Endothelial cell of umbilical vein (primary cell): ENCODE measurements at regions not wholly inside any gene's neighbourhood (a gene's known extent, or its start where the extent isn't known, plus 50 kb on each side); places are given as distances from the start of the nearest gene placed in this dataset.

Experiments
- BruUV-seq: library from RNA; stranded (reverse); fragments of 400-500 nt; replicated peaks from 2 replicates; lab custom pipeline; 2021; lab: Mats Ljungman, UMichigan
- CTCF ChIA-PET: fragments of 300-600, 350-600 bp; sonication (Branson Sonifier 250); formaldehyde crosslinking; loops from one replicate; lab custom pipeline; 2021; ENCODE audit warnings: antibody characterized with exemption, inconsistent platforms; lab: Charles Lee
- POLR2A ChIA-PET: fragments of 300-600, 350-600 bp; sonication (Branson Sonifier 250); formaldehyde crosslinking; loops from one replicate; lab custom pipeline; 2021; ENCODE audit warnings: antibody characterized with exemption, inconsistent platforms; lab: Charles Lee
- DNase-seq: peaks from one replicate; pipeline ENCODE4 v3.0.0-alpha.2; 2011; ENCODE audit warnings: low read depth, low spot score
- FAIRE-seq: peaks from 2 replicates; lab custom pipeline; 2011; peaks lifted over from hg19 to GRCh38; lab: Jason Lieb, UNC
- H2AFZ ChIP-seq: 2 replicates; pipeline ENCODE4 v1.6.0; 2012; ENCODE audit warnings: low read depth, low read length, control low read depth, inconsistent platforms
- H3K27ac ChIP-seq: 2 replicates; pipeline ENCODE4 v1.5.1; 2011; ENCODE audit warnings: low read depth, mild to moderate bottlenecking, control low read depth, low read length, moderate library complexity; ENCODE audit not compliant: insufficient read depth
- H3K27me3 ChIP-seq, 2 experiments: 2 replicates each; pipeline versions ENCODE4 v1.6.0 to v1.6.1; 2011; ENCODE audit warnings: low read length in 2 of 2, mixed read lengths in 1 of 2; ENCODE audit not compliant: control insufficient read depth in 2 of 2, insufficient read depth in 2 of 2
- H3K36me3 ChIP-seq, 2 experiments: 2 replicates in 1 of 2; 3 replicates in 1 of 2; pipeline ENCODE4 v1.5.1; 2011; ENCODE audit warnings: low read length in 2 of 2, mild to moderate bottlenecking in 1 of 2, moderate library complexity in 1 of 2; ENCODE audit not compliant: control insufficient read depth in 2 of 2, insufficient read depth in 2 of 2; ENCODE audit errors: extremely low read depth in 1 of 2
- H3K4me1 ChIP-seq: 3 replicates; pipeline ENCODE4 v1.5.1; 2011; ENCODE audit warnings: mild to moderate bottlenecking, low read length; ENCODE audit not compliant: control insufficient read depth, insufficient read depth; ENCODE audit errors: extremely low read depth
- H3K4me2 ChIP-seq: 2 replicates; pipeline ENCODE4 v1.6.1; 2011; ENCODE audit warnings: low read length, control low read depth, mixed read lengths; ENCODE audit not compliant: insufficient read depth
- H3K4me3 ChIP-seq, 3 experiments: fragments of 200-600 bp in 1 of 3; sonication (generic), shearing (Covaris generic) in 1 of 3; replicated peaks in 1 of 3; 2 replicates each; pipeline ENCODE4 v1.5.1; 2011 to 2016; ENCODE audit warnings: control low read depth in 3 of 3, low read length in 3 of 3, mild to moderate bottlenecking in 2 of 3, inconsistent platforms in 1 of 3, low read depth in 1 of 3, moderate library complexity in 1 of 3; ENCODE audit not compliant: insufficient read depth in 1 of 3
- H3K79me2 ChIP-seq: 2 replicates; pipeline ENCODE4 v1.6.0; 2012; ENCODE audit warnings: low read length, inconsistent platforms; ENCODE audit not compliant: control insufficient read depth, insufficient read depth
- H3K9ac ChIP-seq: replicated peaks from 2 replicates; pipeline ENCODE3; 2011; ENCODE audit warnings: low read length, control low read depth; ENCODE audit not compliant: insufficient read depth; ENCODE audit errors: extremely low read depth
- H3K9me1 ChIP-seq: replicated peaks from 3 replicates; pipeline ENCODE4 v1.6.0; 2011; ENCODE audit warnings: mild to moderate bottlenecking, low read length; ENCODE audit not compliant: control insufficient read depth, insufficient read depth; ENCODE audit errors: extremely low read depth
- H3K9me3 ChIP-seq: replicated peaks from 2 replicates; pipeline ENCODE4 v1.5.1; 2012; ENCODE audit warnings: low read length, inconsistent platforms; ENCODE audit not compliant: control insufficient read depth, insufficient read depth
- H4K20me1 ChIP-seq: replicated peaks from 2 replicates; pipeline ENCODE3; 2011; ENCODE audit warnings: mild to moderate bottlenecking, low read length; ENCODE audit not compliant: control insufficient read depth, insufficient read depth; ENCODE audit errors: extremely low read depth
- EZH2 ChIP-seq: IDR thresholded peaks from 2 replicates; pipeline ENCODE4 v1.6.1; 2012; ENCODE audit warnings: borderline replicate concordance, low read depth, mild to moderate bottlenecking, moderate library complexity, low read length, inconsistent platforms; ENCODE audit not compliant: severe bottlenecking
- FOS ChIP-seq: IDR thresholded peaks from 2 replicates; pipeline ENCODE4 v1.6.1; 2011; ENCODE audit warnings: mild to moderate bottlenecking, low read length, moderate library complexity, borderline replicate concordance; ENCODE audit not compliant: insufficient read depth
- GATA2 ChIP-seq: IDR thresholded peaks from 2 replicates; pipeline ENCODE4 v1.7.0; 2011; ENCODE audit warnings: low read depth, mild to moderate bottlenecking, moderate library complexity, mixed read lengths, low read length; ENCODE audit not compliant: insufficient read length, insufficient read depth
- JUN ChIP-seq: IDR thresholded peaks from 2 replicates; pipeline ENCODE4 v1.6.1; 2011; ENCODE audit warnings: borderline replicate concordance, low read depth; ENCODE audit not compliant: insufficient read length, insufficient read depth
- MYC ChIP-seq: IDR thresholded peaks from one replicate; pipeline ENCODE4 v1.6.1; 2011; ENCODE audit warnings: mild to moderate bottlenecking, low read depth, low read length
- POLR2A ChIP-seq: IDR thresholded peaks from 2 replicates; pipeline ENCODE4 v1.6.1; 2012; ENCODE audit warnings: low read depth, mild to moderate bottlenecking, control low read depth, low read length
- POLR2AphosphoS5 ChIP-seq: IDR thresholded peaks from 2 replicates; pipeline ENCODE4 v1.6.1; 2012; ENCODE audit warnings: low read depth, mild to moderate bottlenecking, control low read depth, low read length, moderate library complexity; ENCODE audit not compliant: insufficient read depth
- dilution Hi-C: fragments of 300-500 bp; cut with MboI; formaldehyde crosslinking; loops from one replicate; pipeline ENCODE4 v1.15.0; 2019; ENCODE audit warnings: low sequenced_read_pairs; ENCODE audit not compliant: extremely low pct_ligation_motif_present
- intact Hi-C: fragments of 100-400 bp; cut with micrococcal nuclease; formaldehyde crosslinking; loops from one replicate; pipeline ENCODE4 v1.10.0; 2022
- TF ChIP-seq, protein P1 (sequence below), 2 donors: IDR thresholded peaks; 1 replicate in 1 of 2; 2 replicates in 1 of 2; pipeline ENCODE4 v1.5.1; 2011; ENCODE audit warnings: low read length in 2 of 2, mild to moderate bottlenecking in 2 of 2, moderate library complexity in 2 of 2, control low read depth in 1 of 2, inconsistent platforms in 1 of 2, low read depth in 1 of 2; ENCODE audit not compliant: insufficient read depth in 1 of 2; ENCODE audit errors: extremely low read depth in 1 of 2
- TF ChIP-seq, protein P2 (sequence below): IDR thresholded peaks from 2 replicates; pipeline ENCODE4 v1.6.1; 2011; ENCODE audit not compliant: insufficient read depth, insufficient read length

DNA sequence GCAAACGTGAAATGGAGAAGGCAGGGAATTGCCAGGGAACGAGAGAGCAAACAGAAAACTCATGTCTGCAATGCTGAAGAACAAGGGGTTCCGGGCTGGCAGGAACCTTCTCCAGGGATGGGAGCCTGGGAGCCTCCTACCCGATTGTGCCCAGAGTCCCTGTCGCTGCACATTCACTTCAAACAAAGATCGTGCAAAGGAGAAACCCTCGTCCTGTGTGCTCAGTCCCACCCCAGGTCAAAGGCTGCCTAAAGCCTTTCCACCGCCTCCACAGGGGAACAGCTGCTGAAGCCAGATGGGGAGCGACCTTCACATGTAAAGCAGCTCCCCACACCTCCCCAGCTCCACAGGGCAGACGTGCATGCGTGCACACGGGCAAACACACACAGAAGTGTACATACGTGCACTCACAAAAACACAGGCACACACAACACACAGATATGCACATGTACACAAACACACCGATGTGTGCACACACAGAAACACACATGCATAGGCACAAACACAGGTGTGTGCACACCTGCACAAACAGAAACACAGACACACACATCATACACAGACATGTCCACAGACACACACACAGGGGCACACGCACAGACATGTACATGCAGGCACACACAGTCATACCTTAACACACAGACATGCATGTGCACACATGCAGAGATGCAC, 460.1 kb upstream of the SALL3 start:
- Histone ChIP-seq H4K20me1 (no peaks in the 10 kb centered on the region), H2AFZ (no peak overlapping the region), H3K4me2 (no peak overlapping the region), H3K9me1 (no peaks in the 10 kb centered on the region), H3K36me3 (no peaks in the 10 kb centered on the region), H3K27ac (no peak overlapping the region), H3K4me3 (no peak overlapping the region), H3K9ac (no peak overlapping the region), H3K9me3 (peaks cover 16% of the 10 kb centered on the region), H3K79me2 (no peaks in the 10 kb centered on the region), H3K27me3 (no peaks in the 10 kb centered on the region), H3K4me1 (no peaks in the 10 kb centered on the region)
- ChIA-PET CTCF (no interaction called here), POLR2A (no interaction called here)
- FAIRE-seq (no peak), DNase-seq (no peak)
- no TSS peak for BruUV-seq
- dilution Hi-C loops, result no loop called here
- intact Hi-C loops, result no loop called here
- TF ChIP-seq MYC (no peak), POLR2A (no peak), FOS (no peak), GATA2 (no peak), POLR2AphosphoS5 (no peak), EZH2 (no peak), JUN (no peak)
- TF ChIP-seq, protein P1, sequence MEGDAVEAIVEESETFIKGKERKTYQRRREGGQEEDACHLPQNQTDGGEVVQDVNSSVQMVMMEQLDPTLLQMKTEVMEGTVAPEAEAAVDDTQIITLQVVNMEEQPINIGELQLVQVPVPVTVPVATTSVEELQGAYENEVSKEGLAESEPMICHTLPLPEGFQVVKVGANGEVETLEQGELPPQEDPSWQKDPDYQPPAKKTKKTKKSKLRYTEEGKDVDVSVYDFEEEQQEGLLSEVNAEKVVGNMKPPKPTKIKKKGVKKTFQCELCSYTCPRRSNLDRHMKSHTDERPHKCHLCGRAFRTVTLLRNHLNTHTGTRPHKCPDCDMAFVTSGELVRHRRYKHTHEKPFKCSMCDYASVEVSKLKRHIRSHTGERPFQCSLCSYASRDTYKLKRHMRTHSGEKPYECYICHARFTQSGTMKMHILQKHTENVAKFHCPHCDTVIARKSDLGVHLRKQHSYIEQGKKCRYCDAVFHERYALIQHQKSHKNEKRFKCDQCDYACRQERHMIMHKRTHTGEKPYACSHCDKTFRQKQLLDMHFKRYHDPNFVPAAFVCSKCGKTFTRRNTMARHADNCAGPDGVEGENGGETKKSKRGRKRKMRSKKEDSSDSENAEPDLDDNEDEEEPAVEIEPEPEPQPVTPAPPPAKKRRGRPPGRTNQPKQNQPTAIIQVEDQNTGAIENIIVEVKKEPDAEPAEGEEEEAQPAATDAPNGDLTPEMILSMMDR (IDR thresholded peaks at IDR 0.05; ENCODE audit: extremely low read depth in 1 of 2, insufficient read depth in 1 of 2, low read depth in 1 of 2, low read length in 2 of 2), result no peak
- TF ChIP-seq, protein P2, sequence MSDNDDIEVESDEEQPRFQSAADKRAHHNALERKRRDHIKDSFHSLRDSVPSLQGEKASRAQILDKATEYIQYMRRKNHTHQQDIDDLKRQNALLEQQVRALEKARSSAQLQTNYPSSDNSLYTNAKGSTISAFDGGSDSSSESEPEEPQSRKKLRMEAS, result no peak
